HepG2 (cell line): ENCODE measurements at regions not wholly inside any gene's neighbourhood (a gene's known extent, or its start where the extent isn't known, plus 50 kb on each side); places are given as distances from the start of the nearest gene placed in this dataset.

ENCODE experiments used
- CBX1 ChIP-seq: IDR thresholded peaks from one replicate; pipeline ENCODE4 v1.6.1; 2016; ENCODE audit warnings: antibody characterized with exemption, low read depth
- CENPT ChIP-seq: sonication (generic); formaldehyde crosslinking; IDR thresholded peaks from 2 replicates; pipeline ENCODE4 v1.8.0; 2022; ENCODE audit warnings: low read depth, mild to moderate bottlenecking, moderate library complexity, missing genetic modification reagents
- GTF2F1 ChIP-seq: fragments of 150-350 bp; IDR thresholded peaks from 2 replicates; pipeline ENCODE4 v1.6.1; 2014; ENCODE audit warnings: low read length
- HOXD1 ChIP-seq: sonication (generic); formaldehyde crosslinking; IDR thresholded peaks from 2 replicates; pipeline ENCODE4 v1.5.0; 2020; ENCODE audit warnings: missing genetic modification reagents
- JARID2 ChIP-seq: sonication (generic); formaldehyde crosslinking; IDR thresholded peaks from 2 replicates; pipeline ENCODE4 v1.8.1; 2023; ENCODE audit warnings: missing genetic modification reagents, inconsistent platforms; ENCODE audit not compliant: insufficient replicate concordance
- JUN ChIP-seq: sonication (generic); formaldehyde crosslinking; IDR thresholded peaks from 2 replicates; pipeline ENCODE4 v1.4.0; 2020; ENCODE audit warnings: mild to moderate bottlenecking, missing genetic modification reagents
- POLR2AphosphoS2 ChIP-seq: IDR thresholded peaks from 2 replicates; pipeline ENCODE4 v1.6.1; 2011; ENCODE audit warnings: low read depth, low read length, improper control_type of control experiment
- SMAD9 ChIP-seq: sonication (generic); formaldehyde crosslinking; IDR thresholded peaks from 2 replicates; pipeline ENCODE4 v1.5.1; 2020; ENCODE audit warnings: mild to moderate bottlenecking, missing genetic modification reagents
- TF ChIP-seq, protein P1 (sequence below): IDR thresholded peaks from 2 replicates; pipeline ENCODE4 v1.6.1; 2016; ENCODE audit warnings: missing compliant biosample characterization, missing genetic modification reagents, borderline replicate concordance
- TF ChIP-seq, protein P2 (sequence below): sonication (generic); formaldehyde crosslinking; IDR thresholded peaks from 2 replicates; pipeline ENCODE4 v1.5.0; 2020; ENCODE audit warnings: missing genetic modification reagents
- TF ChIP-seq, protein P3 (sequence below): sonication (generic); formaldehyde crosslinking; IDR thresholded peaks from 2 replicates; pipeline ENCODE4 v1.8.0; 2022; ENCODE audit warnings: missing genetic modification reagents, mild to moderate bottlenecking, moderate library complexity, borderline replicate concordance
- TF ChIP-seq, protein P4 (sequence below), 2 experiments: IDR thresholded peaks; 2 replicates each; pipeline ENCODE4 v1.6.1; 2011 to 2012; ENCODE audit warnings: low read length in 2 of 2, borderline replicate concordance in 1 of 2, low read depth in 1 of 2, mild to moderate bottlenecking in 1 of 2, moderate library complexity in 1 of 2
- TF ChIP-seq, protein P5 (sequence below): sonication (generic); formaldehyde crosslinking; IDR thresholded peaks from 2 replicates; pipeline ENCODE4 v1.4.0; 2020; ENCODE audit warnings: mild to moderate bottlenecking, missing genetic modification reagents

DNA sequence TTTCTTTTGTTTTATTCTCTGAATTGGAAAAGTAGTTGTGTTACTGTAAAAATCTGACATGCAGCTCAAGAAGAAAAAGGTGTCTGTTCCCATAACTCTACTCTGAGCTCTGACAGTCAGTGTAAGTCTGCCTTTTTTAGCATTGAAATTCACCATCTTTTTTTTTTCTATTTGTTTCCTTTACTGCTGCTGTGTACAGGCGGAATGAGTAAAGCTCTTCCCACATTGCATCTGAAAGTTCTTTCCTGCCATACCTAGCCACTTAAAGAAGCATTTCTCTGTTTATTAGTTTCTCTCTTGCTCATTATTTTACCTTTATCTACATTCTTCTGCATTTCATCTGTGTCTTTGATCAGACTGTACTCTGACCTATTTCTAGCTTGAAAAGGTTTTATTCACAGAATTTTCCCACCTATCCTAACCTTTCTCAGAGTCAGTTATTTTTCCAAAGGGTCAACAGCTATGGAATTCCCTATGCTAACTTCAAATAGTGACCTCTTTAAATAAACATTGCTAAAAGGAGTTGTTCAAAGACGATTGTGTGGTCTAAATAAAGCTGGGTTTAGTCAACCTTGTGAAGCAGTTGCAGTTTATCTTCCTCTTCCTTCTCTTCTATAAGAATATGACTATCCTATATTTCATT, 1303.1 kb upstream of the ZEB2 start (continued):
- TF ChIP-seq, protein P1, sequence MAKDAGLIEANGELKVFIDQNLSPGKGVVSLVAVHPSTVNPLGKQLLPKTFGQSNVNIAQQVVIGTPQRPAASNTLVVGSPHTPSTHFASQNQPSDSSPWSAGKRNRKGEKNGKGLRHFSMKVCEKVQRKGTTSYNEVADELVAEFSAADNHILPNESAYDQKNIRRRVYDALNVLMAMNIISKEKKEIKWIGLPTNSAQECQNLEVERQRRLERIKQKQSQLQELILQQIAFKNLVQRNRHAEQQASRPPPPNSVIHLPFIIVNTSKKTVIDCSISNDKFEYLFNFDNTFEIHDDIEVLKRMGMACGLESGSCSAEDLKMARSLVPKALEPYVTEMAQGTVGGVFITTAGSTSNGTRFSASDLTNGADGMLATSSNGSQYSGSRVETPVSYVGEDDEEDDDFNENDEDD (CRISPR knock-in tag), result no peak
- TF ChIP-seq HOXD1, result peak; percentile 80; the same call in 1 of the 2 replicates
- no peak for TF ChIP-seq CENPT (CRISPR knock-in tag)
- TF ChIP-seq, protein P2, sequence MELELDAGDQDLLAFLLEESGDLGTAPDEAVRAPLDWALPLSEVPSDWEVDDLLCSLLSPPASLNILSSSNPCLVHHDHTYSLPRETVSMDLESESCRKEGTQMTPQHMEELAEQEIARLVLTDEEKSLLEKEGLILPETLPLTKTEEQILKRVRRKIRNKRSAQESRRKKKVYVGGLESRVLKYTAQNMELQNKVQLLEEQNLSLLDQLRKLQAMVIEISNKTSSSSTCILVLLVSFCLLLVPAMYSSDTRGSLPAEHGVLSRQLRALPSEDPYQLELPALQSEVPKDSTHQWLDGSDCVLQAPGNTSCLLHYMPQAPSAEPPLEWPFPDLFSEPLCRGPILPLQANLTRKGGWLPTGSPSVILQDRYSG (CRISPR knock-in tag), result no peak
- TF ChIP-seq, protein P3, sequence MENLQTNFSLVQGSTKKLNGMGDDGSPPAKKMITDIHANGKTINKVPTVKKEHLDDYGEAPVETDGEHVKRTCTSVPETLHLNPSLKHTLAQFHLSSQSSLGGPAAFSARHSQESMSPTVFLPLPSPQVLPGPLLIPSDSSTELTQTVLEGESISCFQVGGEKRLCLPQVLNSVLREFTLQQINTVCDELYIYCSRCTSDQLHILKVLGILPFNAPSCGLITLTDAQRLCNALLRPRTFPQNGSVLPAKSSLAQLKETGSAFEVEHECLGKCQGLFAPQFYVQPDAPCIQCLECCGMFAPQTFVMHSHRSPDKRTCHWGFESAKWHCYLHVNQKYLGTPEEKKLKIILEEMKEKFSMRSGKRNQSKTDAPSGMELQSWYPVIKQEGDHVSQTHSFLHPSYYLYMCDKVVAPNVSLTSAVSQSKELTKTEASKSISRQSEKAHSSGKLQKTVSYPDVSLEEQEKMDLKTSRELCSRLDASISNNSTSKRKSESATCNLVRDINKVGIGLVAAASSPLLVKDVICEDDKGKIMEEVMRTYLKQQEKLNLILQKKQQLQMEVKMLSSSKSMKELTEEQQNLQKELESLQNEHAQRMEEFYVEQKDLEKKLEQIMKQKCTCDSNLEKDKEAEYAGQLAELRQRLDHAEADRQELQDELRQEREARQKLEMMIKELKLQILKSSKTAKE (CRISPR knock-in tag), result no peak
- no peak for TF ChIP-seq POLR2AphosphoS2
- TF ChIP-seq SMAD9 (CRISPR knock-in tag), result no peak
- TF ChIP-seq JARID2 (CRISPR knock-in tag), result no peak
- no peak for TF ChIP-seq GTF2F1
- no peak for TF ChIP-seq CBX1
- TF ChIP-seq, protein P4, sequence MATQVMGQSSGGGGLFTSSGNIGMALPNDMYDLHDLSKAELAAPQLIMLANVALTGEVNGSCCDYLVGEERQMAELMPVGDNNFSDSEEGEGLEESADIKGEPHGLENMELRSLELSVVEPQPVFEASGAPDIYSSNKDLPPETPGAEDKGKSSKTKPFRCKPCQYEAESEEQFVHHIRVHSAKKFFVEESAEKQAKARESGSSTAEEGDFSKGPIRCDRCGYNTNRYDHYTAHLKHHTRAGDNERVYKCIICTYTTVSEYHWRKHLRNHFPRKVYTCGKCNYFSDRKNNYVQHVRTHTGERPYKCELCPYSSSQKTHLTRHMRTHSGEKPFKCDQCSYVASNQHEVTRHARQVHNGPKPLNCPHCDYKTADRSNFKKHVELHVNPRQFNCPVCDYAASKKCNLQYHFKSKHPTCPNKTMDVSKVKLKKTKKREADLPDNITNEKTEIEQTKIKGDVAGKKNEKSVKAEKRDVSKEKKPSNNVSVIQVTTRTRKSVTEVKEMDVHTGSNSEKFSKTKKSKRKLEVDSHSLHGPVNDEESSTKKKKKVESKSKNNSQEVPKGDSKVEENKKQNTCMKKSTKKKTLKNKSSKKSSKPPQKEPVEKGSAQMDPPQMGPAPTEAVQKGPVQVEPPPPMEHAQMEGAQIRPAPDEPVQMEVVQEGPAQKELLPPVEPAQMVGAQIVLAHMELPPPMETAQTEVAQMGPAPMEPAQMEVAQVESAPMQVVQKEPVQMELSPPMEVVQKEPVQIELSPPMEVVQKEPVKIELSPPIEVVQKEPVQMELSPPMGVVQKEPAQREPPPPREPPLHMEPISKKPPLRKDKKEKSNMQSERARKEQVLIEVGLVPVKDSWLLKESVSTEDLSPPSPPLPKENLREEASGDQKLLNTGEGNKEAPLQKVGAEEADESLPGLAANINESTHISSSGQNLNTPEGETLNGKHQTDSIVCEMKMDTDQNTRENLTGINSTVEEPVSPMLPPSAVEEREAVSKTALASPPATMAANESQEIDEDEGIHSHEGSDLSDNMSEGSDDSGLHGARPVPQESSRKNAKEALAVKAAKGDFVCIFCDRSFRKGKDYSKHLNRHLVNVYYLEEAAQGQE (IDR thresholded peaks at IDR 0.05; ENCODE audit: borderline replicate concordance in 1 of 2, low read depth in 1 of 2, low read length in 2 of 2), result peak in 1 of 2 experiments; percentile 64; a peak in 2 of 4 replicates
- TF ChIP-seq JUN (CRISPR knock-in tag), result peak; percentile 81
- TF ChIP-seq, protein P5, sequence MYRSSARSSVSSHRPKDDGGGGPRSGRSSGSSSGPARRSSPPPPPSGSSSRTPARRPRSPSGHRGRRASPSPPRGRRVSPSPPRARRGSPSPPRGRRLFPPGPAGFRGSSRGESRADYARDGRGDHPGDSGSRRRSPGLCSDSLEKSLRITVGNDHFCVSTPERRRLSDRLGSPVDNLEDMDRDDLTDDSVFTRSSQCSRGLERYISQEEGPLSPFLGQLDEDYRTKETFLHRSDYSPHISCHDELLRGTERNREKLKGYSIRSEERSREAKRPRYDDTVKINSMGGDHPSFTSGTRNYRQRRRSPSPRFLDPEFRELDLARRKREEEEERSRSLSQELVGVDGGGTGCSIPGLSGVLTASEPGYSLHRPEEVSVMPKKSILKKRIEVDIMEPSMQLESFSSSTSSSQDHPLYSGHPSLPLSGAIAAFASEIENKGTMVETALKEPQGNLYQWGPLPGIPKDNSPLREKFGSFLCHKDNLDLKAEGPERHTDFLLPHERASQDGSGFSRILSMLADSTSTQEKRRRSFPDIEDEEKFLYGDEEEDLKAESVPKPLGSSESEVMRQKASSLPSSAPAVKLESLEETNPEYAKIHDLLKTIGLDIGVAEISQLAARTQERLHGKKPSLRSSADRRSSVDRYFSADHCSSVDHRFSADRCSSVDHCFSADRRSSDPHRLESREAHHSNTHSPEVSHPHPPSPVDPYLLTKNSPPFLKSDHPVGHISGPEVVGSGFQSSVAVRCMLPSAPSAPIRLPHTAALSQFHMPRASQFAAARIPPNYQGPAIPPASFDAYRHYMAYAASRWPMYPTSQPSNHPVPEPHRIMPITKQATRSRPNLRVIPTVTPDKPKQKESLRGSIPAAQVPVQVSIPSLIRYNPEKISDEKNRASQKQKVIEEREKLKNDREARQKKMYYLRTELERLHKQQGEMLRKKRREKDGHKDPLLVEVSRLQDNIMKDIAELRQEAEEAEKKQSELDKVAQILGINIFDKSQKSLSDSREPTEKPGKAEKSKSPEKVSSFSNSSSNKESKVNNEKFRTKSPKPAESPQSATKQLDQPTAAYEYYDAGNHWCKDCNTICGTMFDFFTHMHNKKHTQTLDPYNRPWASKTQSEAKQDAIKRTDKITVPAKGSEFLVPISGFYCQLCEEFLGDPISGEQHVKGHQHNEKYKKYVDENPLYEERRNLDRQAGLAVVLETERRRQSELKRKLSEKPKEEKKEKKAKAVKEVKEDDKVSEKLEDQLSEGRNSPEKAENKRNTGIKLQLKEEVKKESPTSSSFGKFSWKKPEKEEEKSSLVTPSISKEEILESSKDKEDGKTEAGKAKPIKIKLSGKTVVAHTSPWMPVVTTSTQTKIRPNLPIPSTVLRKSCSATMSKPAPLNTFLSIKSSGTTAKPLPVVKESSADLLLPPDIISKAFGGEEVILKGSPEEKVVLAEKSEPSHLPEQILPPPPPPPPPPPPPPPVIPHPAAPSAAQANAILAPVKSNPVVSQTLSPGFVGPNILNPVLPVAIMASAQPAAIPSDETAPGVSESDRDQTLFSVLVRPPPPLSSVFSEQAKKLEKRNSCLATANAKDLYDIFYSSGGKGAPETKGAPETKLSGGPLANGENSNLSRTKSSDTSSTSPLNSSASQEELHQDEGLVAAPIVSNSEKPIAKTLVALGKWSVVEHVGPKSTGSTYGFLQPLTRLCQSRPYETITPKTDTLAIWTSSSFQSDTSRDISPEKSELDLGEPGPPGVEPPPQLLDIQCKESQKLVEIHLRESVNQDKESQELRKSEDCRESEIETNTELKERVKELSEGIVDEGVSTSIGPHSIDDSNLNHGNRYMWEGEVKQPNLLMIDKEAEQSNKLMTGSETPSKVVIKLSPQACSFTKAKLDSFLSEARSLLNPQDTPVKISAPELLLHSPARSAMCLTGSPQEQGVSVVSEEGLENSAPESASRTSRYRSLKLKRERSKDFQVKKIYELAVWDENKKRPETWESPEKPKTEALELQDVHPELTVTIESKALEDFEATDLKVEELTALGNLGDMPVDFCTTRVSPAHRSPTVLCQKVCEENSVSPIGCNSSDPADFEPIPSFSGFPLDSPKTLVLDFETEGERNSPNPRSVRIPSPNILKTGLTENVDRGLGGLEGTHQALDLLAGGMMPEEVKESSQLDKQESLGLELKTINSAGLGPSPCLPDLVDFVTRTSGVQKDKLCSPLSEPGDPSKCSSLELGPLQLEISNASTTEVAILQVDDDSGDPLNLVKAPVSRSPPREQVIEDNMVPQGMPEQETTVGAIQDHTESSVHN (CRISPR knock-in tag), result no peak
